Activated CD8-positive, alpha-beta memory T cell treated with anti-CD3 and anti-CD28 coated beads, Interleukin-2, amount 10 ng/mL, durations not matched to agents 7 days and 5 days (primary cell): ENCODE measurements at regions not wholly inside any gene's neighbourhood (a gene's known extent, or its start where the extent isn't known, plus 50 kb on each side); places are given as distances from the start of the nearest gene placed in this dataset.

Experiments
- ATAC-seq: fragments of 150-1000 bp; cut with Tn5 transposase; one replicate; pipeline ENCODE4 v1.10.0; 2021; ENCODE audit warnings: moderate library complexity
- CTCF ChIA-PET: fragments of 350-600 bp; sonication (Branson Sonifier 250); formaldehyde crosslinking; loops from one replicate; lab custom pipeline; 2021; ENCODE audit warnings: antibody characterized with exemption; lab: Charles Lee
- DNase-seq: peaks from one replicate; pipeline ENCODE4 v3.0.0-alpha.2; 2020
- H3K27ac Mint-ChIP-seq: one replicate; pipeline ENCODE4 v1.8.0; 2021; ENCODE audit warnings: mild to moderate bottlenecking, mixed read lengths
- H3K27me3 Mint-ChIP-seq: one replicate; pipeline ENCODE4 v1.8.0; 2021; ENCODE audit warnings: mixed read lengths
- H3K36me3 Mint-ChIP-seq: one replicate; pipeline ENCODE4 v1.8.0; 2021; ENCODE audit warnings: mild to moderate bottlenecking, mixed read lengths
- H3K4me1 Mint-ChIP-seq: one replicate; pipeline ENCODE4 v1.8.0; 2021; ENCODE audit warnings: mixed read lengths
- H3K4me3 Mint-ChIP-seq: one replicate; pipeline ENCODE4 v1.8.0; 2021; ENCODE audit warnings: mild to moderate bottlenecking, moderate library complexity, mixed read lengths
- H3K9me3 Mint-ChIP-seq: one replicate; pipeline ENCODE4 v1.8.0; 2022; ENCODE audit warnings: low read depth, mixed read lengths

DNA sequence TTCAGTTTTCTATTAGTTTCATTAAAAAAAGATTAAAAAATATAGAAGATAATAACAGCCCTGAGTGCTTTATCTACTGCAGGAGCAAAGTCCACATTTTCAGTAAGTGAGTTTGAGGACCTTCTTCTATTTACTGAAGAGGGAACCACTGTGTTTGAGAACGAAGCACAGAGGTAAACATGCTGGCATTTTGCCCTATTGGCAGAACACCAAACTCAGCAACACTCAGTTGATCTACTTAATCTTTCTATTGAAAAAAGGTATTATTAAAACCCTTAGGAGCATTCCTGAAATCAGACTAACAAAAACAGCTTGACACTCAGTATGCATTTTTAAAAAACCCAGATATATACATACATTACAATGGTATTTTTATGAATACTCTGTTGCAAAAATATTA is 1496.7 kb downstream of the TECRL start:
- Mint-ChIP-seq H3K9me3 (peaks cover 5% of the 10 kb centered on the region), H3K4me1 (no peaks in the 10 kb centered on the region), H3K27ac (no peak overlapping the region), H3K36me3 (no peaks in the 10 kb centered on the region), H3K27me3 (no peaks in the 10 kb centered on the region), H3K4me3 (no peak overlapping the region)
- DNase-seq (no peak), ATAC-seq (no peak)
- CTCF ChIA-PET: no interaction called here

DNA sequence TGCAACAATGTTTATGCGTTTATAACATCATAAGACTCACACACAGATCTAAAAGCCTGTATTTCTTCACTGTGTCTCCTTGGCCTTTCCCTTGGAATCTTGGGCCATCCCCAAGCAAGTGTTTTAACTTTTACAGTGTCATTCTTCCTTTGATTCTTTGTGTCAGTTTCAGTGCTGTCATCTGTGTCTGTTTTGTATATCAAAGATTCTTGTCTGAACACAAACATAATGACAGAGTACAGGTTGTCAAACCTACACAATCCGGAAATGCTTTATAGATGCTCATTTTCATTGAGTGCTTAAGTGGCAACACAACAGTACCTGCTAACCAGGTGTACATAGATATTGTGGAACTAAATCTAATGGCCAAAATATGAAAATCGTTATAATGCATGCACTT is 1500.0 kb downstream of the TECRL start:
- Mint-ChIP-seq H3K9me3 (peaks cover 5% of the 10 kb centered on the region), H3K4me1 (no peaks in the 10 kb centered on the region), H3K4me3 (no peak overlapping the region), H3K27ac (no peak overlapping the region), H3K27me3 (no peaks in the 10 kb centered on the region), H3K36me3 (no peaks in the 10 kb centered on the region)
- no peak for DNase-seq
- ATAC-seq: no peak
- CTCF ChIA-PET: no interaction called here

GRCh38 chr4:62901101-62901500 is 1508.1 kb downstream of the TECRL start:
- H3K9me3 Mint-ChIP-seq: peaks cover 11% of the 10 kb centered on the region
- H3K4me1 Mint-ChIP-seq: no peaks in the 10 kb centered on the region
- no peaks in the 10 kb centered on the region for H3K27me3 Mint-ChIP-seq
- CTCF ChIA-PET: no interaction called here
- H3K4me3 Mint-ChIP-seq: no peak overlapping the region
- no peak for DNase-seq
- H3K27ac Mint-ChIP-seq: no peak overlapping the region
- ATAC-seq: no peak
- no peaks in the 10 kb centered on the region for H3K36me3 Mint-ChIP-seq

DNA sequence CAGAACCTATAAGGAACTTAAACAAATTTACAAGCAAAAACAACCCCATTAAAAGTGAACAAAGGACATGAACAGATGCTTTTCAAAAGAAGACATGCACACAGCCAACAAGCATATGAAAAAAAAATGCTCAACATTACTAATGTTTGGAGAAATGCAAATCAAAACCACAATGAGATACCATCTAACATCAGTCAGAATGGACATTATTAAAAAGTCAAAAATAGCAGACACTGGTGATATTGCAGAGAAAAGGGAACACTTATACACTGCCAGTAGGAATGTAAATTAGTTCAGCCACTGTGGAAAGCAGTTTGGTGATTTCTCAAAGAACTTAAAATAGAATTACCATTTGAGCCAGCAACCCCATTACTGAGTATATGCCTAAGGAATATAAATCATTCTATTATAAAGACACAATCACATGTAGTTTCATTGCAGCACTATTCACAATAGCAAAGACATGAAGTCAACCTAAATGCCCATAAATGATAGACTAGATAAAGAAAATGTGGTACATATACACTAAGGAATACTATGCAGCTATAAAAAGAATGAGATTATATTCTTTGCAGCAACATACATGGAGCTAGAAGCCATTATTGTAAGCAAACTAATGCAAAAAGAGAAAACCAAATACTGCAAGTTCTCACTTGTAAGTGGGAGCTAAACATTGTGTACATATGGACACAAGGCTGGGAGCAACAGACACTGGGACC is 1509.4 kb downstream of the TECRL start:
- no peak for DNase-seq
- no peak overlapping the region for H3K4me3 Mint-ChIP-seq

GRCh38 chr4:62898115-62898514 is 1511.1 kb downstream of the TECRL start:
- CTCF ChIA-PET: no interaction called here
- H3K27me3 Mint-ChIP-seq: no peaks in the 10 kb centered on the region
- no peaks in the 10 kb centered on the region for H3K4me1 Mint-ChIP-seq
- no peaks in the 10 kb centered on the region for H3K36me3 Mint-ChIP-seq
- no peak overlapping the region for H3K27ac Mint-ChIP-seq
- peaks cover 13% of the 10 kb centered on the region for H3K9me3 Mint-ChIP-seq
- DNase-seq (no peak), ATAC-seq (no peak)
- no peak overlapping the region for H3K4me3 Mint-ChIP-seq

More for the DNA sequence above, 1509.4 kb downstream of the TECRL start:
- Mint-ChIP-seq H3K36me3 (no peaks in the 10 kb centered on the region), H3K9me3 (peaks cover 13% of the 10 kb centered on the region), H3K4me1 (no peaks in the 10 kb centered on the region), H3K27ac (no peak overlapping the region), H3K27me3 (no peaks in the 10 kb centered on the region)
- CTCF ChIA-PET: no interaction called here
- ATAC-seq: no peak

- CTCF ChIA-PET: no interaction called here
- ATAC-seq (no peak), DNase-seq (no peak)
- no peak overlapping the region for H3K27ac Mint-ChIP-seq
- no peaks in the 10 kb centered on the region for H3K27me3 Mint-ChIP-seq
- no peaks in the 10 kb centered on the region for H3K4me1 Mint-ChIP-seq
- no peak overlapping the region for H3K4me3 Mint-ChIP-seq
- H3K9me3 Mint-ChIP-seq: peaks cover 11% of the 10 kb centered on the region
- no peaks in the 10 kb centered on the region for H3K36me3 Mint-ChIP-seq
Measured at GRCh38 chr4:62896721-62897120, 1512.5 kb downstream of the TECRL start.

DNA sequence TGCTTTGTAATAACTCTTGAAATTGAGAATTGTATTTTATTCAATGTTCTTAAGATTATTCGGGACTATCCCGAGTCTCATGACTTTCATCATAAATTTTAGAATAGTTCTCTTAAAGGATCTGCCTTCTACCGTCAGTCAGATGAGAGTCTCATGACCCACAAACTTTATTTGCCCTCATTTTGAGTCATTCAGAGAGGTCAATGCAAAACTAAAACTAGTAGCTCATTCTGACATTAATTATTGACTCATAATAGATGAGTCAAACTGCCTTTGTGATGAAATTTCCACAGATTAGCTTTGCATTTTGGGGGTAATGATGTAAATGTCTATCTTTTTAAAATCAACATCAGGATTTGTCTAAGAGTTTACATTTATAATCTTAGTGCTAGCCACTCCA is 1527.3 kb downstream of the TECRL start:
- DNase-seq (no peak), ATAC-seq (no peak)
- Mint-ChIP-seq H3K27ac (no peak overlapping the region), H3K36me3 (no peaks in the 10 kb centered on the region), H3K27me3 (no peaks in the 10 kb centered on the region), H3K4me1 (no peaks in the 10 kb centered on the region), H3K9me3 (peaks cover 7% of the 10 kb centered on the region), H3K4me3 (no peak overlapping the region)
- CTCF ChIA-PET: no interaction called here

GRCh38 chr4:62881210-62881609 is 1528.0 kb downstream of the TECRL start:
- no peak for DNase-seq
- no peaks in the 10 kb centered on the region for H3K27me3 Mint-ChIP-seq
- H3K36me3 Mint-ChIP-seq: no peaks in the 10 kb centered on the region
- no peaks in the 10 kb centered on the region for H3K4me1 Mint-ChIP-seq
- CTCF ChIA-PET: no interaction called here
- no peak overlapping the region for H3K4me3 Mint-ChIP-seq
- peaks cover 10% of the 10 kb centered on the region for H3K9me3 Mint-ChIP-seq
- ATAC-seq: no peak
- no peak overlapping the region for H3K27ac Mint-ChIP-seq

DNA sequence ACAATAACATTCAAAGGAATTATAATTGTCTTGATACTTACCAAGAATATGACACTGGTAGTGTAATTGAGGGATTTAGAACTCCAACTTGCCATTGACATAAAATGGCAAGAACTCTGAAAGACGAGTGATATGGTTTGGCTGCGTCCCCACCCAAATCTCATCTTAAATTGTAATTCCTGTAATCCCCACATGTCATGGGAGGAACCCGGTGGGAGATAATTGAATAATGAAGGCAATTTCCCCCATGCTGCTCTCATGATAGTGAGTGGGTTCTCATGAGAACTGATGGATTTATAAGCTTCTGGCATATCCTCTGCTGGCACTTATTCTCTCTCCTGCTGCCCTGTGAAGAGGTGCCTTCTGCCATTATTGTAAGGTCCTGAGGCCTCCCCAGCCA is 1536.4 kb downstream of the TECRL start:
- CTCF ChIA-PET: no interaction called here
- DNase-seq (no peak), ATAC-seq (no peak)
- Mint-ChIP-seq H3K27ac (no peak overlapping the region), H3K27me3 (no peaks in the 10 kb centered on the region), H3K9me3 (peaks cover 7% of the 10 kb centered on the region), H3K4me1 (no peaks in the 10 kb centered on the region), H3K36me3 (no peaks in the 10 kb centered on the region), H3K4me3 (no peak overlapping the region)

GRCh38 chr4:62871078-62871477 is 1538.2 kb downstream of the TECRL start:
- H3K36me3 Mint-ChIP-seq: no peaks in the 10 kb centered on the region
- CTCF ChIA-PET: no interaction called here
- no peaks in the 10 kb centered on the region for H3K27me3 Mint-ChIP-seq
- H3K4me1 Mint-ChIP-seq: no peaks in the 10 kb centered on the region
- no peak overlapping the region for H3K27ac Mint-ChIP-seq
- H3K4me3 Mint-ChIP-seq: no peak overlapping the region
- no peak for DNase-seq
- ATAC-seq: no peak
- peaks cover 6% of the 10 kb centered on the region for H3K9me3 Mint-ChIP-seq

GRCh38 chr4:62870451-62870850 is 1538.8 kb downstream of the TECRL start:
- H3K36me3 Mint-ChIP-seq: no peaks in the 10 kb centered on the region
- peaks cover 6% of the 10 kb centered on the region for H3K9me3 Mint-ChIP-seq
- no peak overlapping the region for H3K27ac Mint-ChIP-seq
- ATAC-seq: no peak
- H3K4me3 Mint-ChIP-seq: no peak overlapping the region
- CTCF ChIA-PET: no interaction called here
- no peaks in the 10 kb centered on the region for H3K4me1 Mint-ChIP-seq
- no peaks in the 10 kb centered on the region for H3K27me3 Mint-ChIP-seq
- no peak for DNase-seq

- no peaks in the 10 kb centered on the region for H3K4me1 Mint-ChIP-seq
- H3K9me3 Mint-ChIP-seq: peaks cover 5% of the 10 kb centered on the region
- CTCF ChIA-PET: no interaction called here
- H3K27me3 Mint-ChIP-seq: no peaks in the 10 kb centered on the region
- no peak overlapping the region for H3K27ac Mint-ChIP-seq
- no peak overlapping the region for H3K4me3 Mint-ChIP-seq
- H3K36me3 Mint-ChIP-seq: no peaks in the 10 kb centered on the region
- DNase-seq (no peak), ATAC-seq (no peak)
Measured at GRCh38 chr4:62865261-62865660, 1544.0 kb downstream of the TECRL start.

GRCh38 chr4:62849696-62850095 is 1559.6 kb downstream of the TECRL start:
- Mint-ChIP-seq H3K4me3 (no peak overlapping the region), H3K36me3 (no peaks in the 10 kb centered on the region), H3K27me3 (no peaks in the 10 kb centered on the region), H3K9me3 (peaks cover 2% of the 10 kb centered on the region), H3K4me1 (no peaks in the 10 kb centered on the region), H3K27ac (no peak overlapping the region)
- no peak for DNase-seq
- CTCF ChIA-PET: no interaction called here
- ATAC-seq: no peak

- ATAC-seq (no peak), DNase-seq (no peak)
- Mint-ChIP-seq H3K4me3 (no peak overlapping the region), H3K9me3 (peaks cover 20% of the 10 kb centered on the region), H3K36me3 (no peaks in the 10 kb centered on the region), H3K4me1 (no peaks in the 10 kb centered on the region), H3K27me3 (no peaks in the 10 kb centered on the region), H3K27ac (no peak overlapping the region)
- CTCF ChIA-PET: no interaction called here
Measured at GRCh38 chr4:62835631-62836030, 1573.6 kb downstream of the TECRL start.

DNA sequence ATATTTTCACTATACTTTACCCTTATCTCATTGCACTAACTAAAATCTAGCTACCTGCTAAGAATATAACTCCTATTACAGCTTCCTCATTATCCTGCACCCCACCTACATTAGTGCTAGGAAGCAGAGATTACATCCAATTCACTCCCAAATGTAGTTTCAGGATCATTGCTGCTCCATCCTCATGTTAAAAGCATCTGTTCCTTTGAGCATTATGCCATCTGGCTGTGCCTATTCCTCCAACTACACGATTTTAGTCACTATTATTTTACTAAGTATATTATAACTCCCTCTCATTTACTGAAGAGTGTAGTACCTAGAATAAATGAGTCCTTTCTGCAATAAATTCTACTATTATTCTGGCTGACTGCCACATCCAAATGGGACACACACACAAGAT is 1586.9 kb downstream of the TECRL start:
- CTCF ChIA-PET: no interaction called here
- Mint-ChIP-seq H3K4me3 (no peak overlapping the region), H3K36me3 (no peaks in the 10 kb centered on the region)

More for the DNA sequence above, 1586.9 kb downstream of the TECRL start:
- no peaks in the 10 kb centered on the region for H3K27me3 Mint-ChIP-seq
- DNase-seq (no peak), ATAC-seq (no peak)
- no peak overlapping the region for H3K27ac Mint-ChIP-seq
- peaks cover 16% of the 10 kb centered on the region for H3K9me3 Mint-ChIP-seq
- no peaks in the 10 kb centered on the region for H3K4me1 Mint-ChIP-seq
